Calu3 (cell line): ENCODE measurements at regions not wholly inside any gene's neighbourhood (a gene's known extent, or its start where the extent isn't known, plus 50 kb on each side); places are given as distances from the start of the nearest gene placed in this dataset.

Experiments
- BruUV-seq: library from RNA; stranded (reverse); fragments of 400-500 nt; replicated peaks from 2 replicates; lab custom pipeline; 2021; lab: Mats Ljungman, UMichigan
- CTCF ChIA-PET: fragments of 300-600 bp; sonication (Branson Sonifier 250); formaldehyde crosslinking; loops from one replicate; lab custom pipeline; 2022; ENCODE audit warnings: antibody characterized with exemption; lab: Charles Lee
- DNase-seq: peaks from one replicate; pipeline ENCODE4 v3.0.0; 2022
- H3K27ac Mint-ChIP-seq: one replicate; pipeline ENCODE4 v1.8.0; 2022; ENCODE audit warnings: mixed read lengths; ENCODE audit not compliant: unreplicated experiment
- H3K27me3 Mint-ChIP-seq: one replicate; pipeline ENCODE4 v1.8.0; 2022; ENCODE audit warnings: mixed read lengths; ENCODE audit not compliant: unreplicated experiment
- H3K36me3 Mint-ChIP-seq: one replicate; pipeline ENCODE4 v1.8.0; 2022; ENCODE audit warnings: mild to moderate bottlenecking, moderate library complexity, mixed read lengths; ENCODE audit not compliant: insufficient read depth, unreplicated experiment
- H3K4me1 Mint-ChIP-seq: one replicate; pipeline ENCODE4 v1.8.0; 2022; ENCODE audit warnings: mild to moderate bottlenecking, low read depth, mixed read lengths; ENCODE audit not compliant: unreplicated experiment
- H3K4me3 Mint-ChIP-seq: one replicate; pipeline ENCODE4 v1.8.0; 2022; ENCODE audit warnings: mild to moderate bottlenecking, low read depth, moderate library complexity, mixed read lengths; ENCODE audit not compliant: unreplicated experiment
- H3K9me3 Mint-ChIP-seq: one replicate; pipeline ENCODE4 v1.8.0; 2022; ENCODE audit warnings: low read depth, mixed read lengths; ENCODE audit not compliant: unreplicated experiment
- CTCF ChIP-seq: fragments of 200-600 bp; IDR thresholded peaks from one replicate; pipeline ENCODE4 v1.8.0; 2022; ENCODE audit warnings: antibody characterized with exemption; ENCODE audit not compliant: unreplicated experiment
- intact Hi-C: fragments of 100-400 bp; cut with micrococcal nuclease; formaldehyde crosslinking; loops from one replicate; pipeline ENCODE4 v1.10.0; 2022; ENCODE audit not compliant: unreplicated experiment

- no peaks in the 10 kb centered on the region for H3K27me3 Mint-ChIP-seq
- no peak for TF ChIP-seq CTCF
- DNase-seq: no peak
- H3K4me1 Mint-ChIP-seq: no peaks in the 10 kb centered on the region
- intact Hi-C loops: no loop called here
- no peak overlapping the region for H3K4me3 Mint-ChIP-seq
- H3K27ac Mint-ChIP-seq: no peak overlapping the region
- no peaks in the 10 kb centered on the region for H3K9me3 Mint-ChIP-seq
- BruUV-seq: no TSS peak
- CTCF ChIA-PET: interaction anchor here (0.6 kb wide), 1 partner anchor 248 kb away, joined by 3 read pairs; no protein-coding TSS in a partner anchor
- H3K36me3 Mint-ChIP-seq: no peaks in the 10 kb centered on the region
Observed at GRCh38 chr1:220954321-220955075, 75.3 kb downstream of the HLX start.

- H3K27ac Mint-ChIP-seq: no peak overlapping the region
- no peaks in the 10 kb centered on the region for H3K27me3 Mint-ChIP-seq
- intact Hi-C loops: no loop called here
- no peaks in the 10 kb centered on the region for H3K36me3 Mint-ChIP-seq
- TF ChIP-seq CTCF: no peak
- CTCF ChIA-PET: interaction anchor here (0.6 kb wide), 1 partner anchor 248 kb away, joined by 3 read pairs; no protein-coding TSS in a partner anchor
- no peaks in the 10 kb centered on the region for H3K9me3 Mint-ChIP-seq
- no peak for DNase-seq
- no peaks in the 10 kb centered on the region for H3K4me1 Mint-ChIP-seq
- H3K4me3 Mint-ChIP-seq: no peak overlapping the region
- BruUV-seq: no TSS peak
Observed at GRCh38 chr1:220955116-220955515, 75.9 kb downstream of the HLX start.

- no peaks in the 10 kb centered on the region for H3K4me1 Mint-ChIP-seq
- no TSS peak for BruUV-seq
- intact Hi-C loops: no loop called here
- DNase-seq: no peak
- no peak overlapping the region for H3K27ac Mint-ChIP-seq
- no peaks in the 10 kb centered on the region for H3K27me3 Mint-ChIP-seq
- CTCF ChIA-PET: interaction anchor here (0.6 to 0.7 kb wide), 4 partner anchors 136 to 574 kb away, joined by 3 to 8 read pairs (median 6); no protein-coding TSS in a partner anchor
- H3K36me3 Mint-ChIP-seq: no peaks in the 10 kb centered on the region
- H3K4me3 Mint-ChIP-seq: no peak overlapping the region
- H3K9me3 Mint-ChIP-seq: no peaks in the 10 kb centered on the region
- TF ChIP-seq CTCF: no peak
Observed at GRCh38 chr1:220956501-220957232, 77.4 kb downstream of the HLX start.

GRCh38 chr1:220957233-220957605, 78.0 kb downstream of the HLX start:
- Mint-ChIP-seq H3K36me3 (no peaks in the 10 kb centered on the region), H3K27me3 (no peaks in the 10 kb centered on the region), H3K9me3 (no peaks in the 10 kb centered on the region), H3K4me1 (no peaks in the 10 kb centered on the region), H3K4me3 (no peak overlapping the region), H3K27ac (no peak overlapping the region)
- no peak for TF ChIP-seq CTCF
- DNase-seq: no peak
- no TSS peak for BruUV-seq
- intact Hi-C loops: no loop called here
- CTCF ChIA-PET: interaction anchor here (0.6 to 0.7 kb wide), 3 partner anchors 136 to 574 kb away, joined by 3 to 8 read pairs (median 5); no protein-coding TSS in a partner anchor
